Daoy (cell line): ENCODE measurements at regions not wholly inside any gene's neighbourhood (a gene's known extent, or its start where the extent isn't known, plus 50 kb on each side); places are given as distances from the start of the nearest gene placed in this dataset.

Source experiments
- DNase-seq: peaks from one replicate; pipeline ENCODE4 v3.0.0-alpha.2; 2015; ENCODE audit warnings: low read depth

DNA sequence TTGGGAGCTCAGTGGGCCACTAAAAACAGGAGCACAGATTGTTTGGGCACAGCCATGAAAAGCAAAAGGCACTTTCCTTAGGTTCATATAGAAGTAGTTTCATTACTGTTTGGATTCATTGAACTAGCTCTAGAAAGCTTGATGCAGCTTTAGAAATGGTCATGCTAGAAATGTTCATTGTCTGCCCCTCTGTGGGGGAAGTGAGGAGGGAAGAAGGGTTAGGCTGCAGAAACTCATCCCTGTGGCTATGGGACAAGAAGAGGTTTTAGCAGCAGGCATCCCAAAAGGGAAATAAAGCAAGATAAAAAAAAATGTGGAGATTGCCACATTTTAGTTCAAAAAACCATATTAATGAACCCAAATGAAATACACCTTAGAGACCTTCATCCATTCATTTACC, 359.6 kb upstream of the PTBP2 start:
- no peak for DNase-seq

DNA sequence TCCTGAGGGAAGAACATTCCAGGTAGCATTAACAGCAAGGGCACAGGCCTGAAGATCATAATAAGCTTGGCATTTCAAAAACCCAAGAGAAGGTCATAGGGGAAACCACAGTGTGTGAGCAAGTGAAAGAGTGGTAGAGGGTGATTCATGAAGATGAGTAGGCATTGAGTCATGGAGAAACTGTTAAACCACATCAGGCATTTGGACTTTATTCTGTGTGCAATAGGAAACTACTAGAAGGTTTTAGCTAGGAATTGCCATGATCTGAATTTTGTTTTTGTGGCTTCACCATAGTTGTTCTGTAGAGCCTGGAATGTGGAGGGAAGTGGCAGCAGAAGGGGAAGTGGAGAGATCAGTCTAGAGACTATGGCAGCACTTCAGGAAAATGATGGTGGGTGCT, 359.0 kb upstream of the PTBP2 start:
- DNase-seq = peak; percentile 97

DNA sequence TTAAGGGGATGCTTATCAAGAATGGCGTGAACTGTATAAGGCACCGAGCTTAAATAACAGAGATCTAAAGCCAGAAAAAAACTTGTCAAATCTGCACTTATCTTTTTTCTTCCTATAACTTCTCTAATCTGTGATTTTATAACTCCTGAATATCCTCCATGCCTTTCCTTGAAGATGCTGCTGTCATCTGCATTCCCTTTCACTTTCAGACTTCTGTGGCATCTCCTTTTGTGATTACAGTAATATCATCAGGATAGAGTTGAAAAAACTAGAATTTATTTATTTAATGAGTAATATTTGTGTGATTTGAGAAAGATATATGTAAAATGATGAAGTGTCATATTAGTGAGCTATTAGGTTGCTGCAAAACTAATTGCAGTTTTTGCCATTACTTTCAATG, 357.8 kb upstream of the PTBP2 start:
- DNase-seq = no peak

DNA sequence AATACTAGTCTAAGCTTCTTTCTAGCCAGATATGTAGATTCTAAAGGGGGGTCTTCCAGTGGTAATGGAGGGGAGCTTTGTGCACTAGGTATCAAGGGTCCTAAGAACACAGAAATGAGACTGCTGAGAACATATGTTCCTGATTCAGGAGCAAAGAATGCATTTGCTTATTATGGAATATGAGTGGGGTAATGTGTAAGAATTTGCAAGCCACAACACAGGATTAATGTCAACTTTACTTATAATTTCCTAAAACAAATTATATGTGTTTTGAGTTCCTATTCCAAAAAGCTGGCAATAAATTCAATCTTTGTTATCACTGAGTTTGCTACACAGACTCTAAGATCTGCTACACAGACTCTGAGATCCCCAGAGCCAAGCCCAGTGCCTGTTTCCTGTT, 357.0 kb upstream of the PTBP2 start:
- peak; percentile 36 for DNase-seq

DNA sequence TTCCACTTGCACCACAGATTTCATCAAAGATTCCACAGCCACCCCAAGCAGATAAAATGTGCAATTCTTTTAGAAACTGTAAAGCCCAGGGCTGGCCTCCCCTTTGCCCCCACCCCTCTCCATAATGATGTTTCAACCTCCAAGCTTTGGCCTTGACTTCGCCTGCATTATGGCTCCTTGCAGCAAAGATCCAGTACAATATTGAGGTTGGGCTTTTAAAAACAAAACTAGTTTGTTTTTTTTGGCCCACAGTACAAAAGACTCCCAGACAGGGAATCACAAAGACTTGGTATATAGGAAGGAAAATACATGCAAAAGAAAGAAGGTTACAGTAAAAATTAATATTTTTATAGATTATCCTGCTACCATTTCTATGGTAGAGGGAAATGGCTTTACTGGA, 356.5 kb upstream of the PTBP2 start:
- DNase-seq = no peak

DNA sequence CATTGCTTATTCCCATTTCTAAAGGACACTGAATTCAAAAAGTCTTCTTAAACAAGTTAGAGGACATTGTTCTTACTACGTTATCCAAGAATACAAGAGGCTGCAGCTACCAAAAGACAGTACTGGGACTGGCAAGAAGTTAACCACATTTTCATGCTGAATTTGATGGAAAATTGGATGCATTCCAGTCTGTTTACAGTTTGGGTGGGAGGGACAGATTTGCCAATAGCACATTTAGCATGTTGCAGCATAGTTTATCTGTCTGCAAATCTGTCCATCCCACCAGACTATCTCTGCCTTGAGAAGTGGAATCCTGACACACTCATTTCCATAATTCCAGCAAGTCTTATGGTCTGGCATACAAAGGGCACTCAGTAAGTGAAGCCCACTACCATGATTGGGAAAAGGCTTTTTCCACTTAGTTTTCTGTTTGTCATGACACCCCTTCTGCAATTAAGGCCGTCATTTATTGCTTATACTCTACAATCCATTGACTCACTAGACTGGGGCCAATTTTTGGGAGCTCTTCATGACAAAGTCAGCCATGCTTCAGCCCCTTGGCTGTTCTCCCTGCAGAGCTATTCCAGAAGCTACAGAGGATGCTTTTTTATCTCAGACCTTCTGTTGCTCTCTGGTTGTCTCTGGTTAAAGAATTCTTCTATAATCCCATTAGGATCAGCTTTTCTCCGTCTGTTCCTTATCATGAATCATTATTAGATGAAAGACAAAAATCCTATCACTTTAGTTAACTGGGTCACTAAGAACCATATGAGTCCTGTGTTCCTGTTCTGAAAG, 355.8 kb upstream of the PTBP2 start:
- peak; percentile 20 for DNase-seq

DNA sequence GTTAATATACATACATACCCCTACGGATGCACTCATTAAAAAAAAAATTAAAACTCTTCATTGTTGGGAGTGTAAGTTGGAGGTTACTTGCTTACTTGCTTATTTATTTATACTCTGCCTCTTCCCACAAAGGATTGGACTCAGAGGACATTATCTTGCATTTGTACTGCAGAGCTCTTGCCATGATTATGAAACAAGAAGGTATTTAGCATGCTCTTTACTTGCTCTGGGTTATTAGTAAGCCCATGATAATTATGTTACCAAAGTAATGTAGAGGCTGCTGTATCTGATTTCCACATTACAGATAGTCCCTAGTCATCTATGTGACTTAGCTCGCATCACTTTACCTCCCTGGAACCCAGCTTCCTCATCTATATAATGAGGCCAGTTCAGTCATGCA, 355.1 kb upstream of the PTBP2 start:
- no peak for DNase-seq

DNA sequence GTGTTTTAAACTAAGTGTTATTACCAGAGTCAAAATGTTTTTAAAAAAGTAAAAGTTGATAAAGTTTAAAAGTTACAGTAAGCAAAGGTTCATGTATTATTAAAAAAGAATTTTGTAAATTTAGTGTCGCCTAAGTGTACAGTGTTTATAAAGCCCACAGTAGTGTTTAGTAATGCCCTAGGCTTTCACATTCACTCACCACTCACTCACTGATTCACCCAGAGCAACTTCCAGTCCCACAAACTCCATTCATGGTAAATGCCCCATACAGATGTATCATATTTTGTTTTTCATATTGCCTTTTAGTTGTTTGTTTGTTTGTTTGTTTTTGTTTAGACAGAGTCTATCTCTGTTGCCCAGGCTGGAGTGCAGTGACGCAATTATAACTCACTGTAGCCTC, 353.8 kb upstream of the PTBP2 start:
- DNase-seq = no peak

DNA sequence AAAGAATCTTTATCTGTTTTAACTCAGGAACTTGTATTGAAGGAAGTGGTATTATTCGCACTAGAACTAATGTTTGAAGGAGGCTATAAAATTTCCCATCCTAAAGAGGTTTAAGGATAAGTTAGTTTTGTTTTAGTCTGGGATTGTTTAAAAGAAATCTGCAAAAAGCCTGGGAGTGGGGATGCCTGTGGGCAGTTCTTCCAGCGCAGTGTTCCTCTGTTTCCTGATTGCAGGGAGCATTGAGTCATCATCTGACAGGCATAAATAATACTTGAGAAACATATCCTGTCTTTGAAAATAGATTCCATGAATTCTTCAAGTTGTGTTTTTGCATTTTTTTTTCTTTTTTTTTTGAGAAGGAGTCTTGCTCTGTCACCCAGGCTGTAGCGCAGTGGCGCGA, 350.8 kb upstream of the PTBP2 start:
- DNase-seq = peak; percentile 75

DNA sequence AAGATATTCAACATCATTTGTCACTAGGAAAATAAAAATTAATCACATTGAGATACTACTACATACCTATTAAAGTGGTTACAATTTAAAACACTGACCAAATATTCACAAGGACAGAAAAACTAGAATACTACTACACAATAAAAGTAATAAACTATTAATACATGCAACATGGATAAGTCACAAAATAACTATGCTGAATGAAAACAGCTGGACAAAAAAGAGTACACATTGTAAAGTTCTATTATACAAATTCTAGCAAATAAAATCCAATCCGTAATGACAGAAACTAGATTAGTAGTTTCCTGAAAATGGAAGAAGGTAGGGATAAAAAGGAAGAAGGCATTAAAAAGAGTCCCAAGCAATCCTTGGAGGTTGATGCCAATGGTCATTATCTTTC, 348.7 kb upstream of the PTBP2 start:
- DNase-seq = no peak

DNA sequence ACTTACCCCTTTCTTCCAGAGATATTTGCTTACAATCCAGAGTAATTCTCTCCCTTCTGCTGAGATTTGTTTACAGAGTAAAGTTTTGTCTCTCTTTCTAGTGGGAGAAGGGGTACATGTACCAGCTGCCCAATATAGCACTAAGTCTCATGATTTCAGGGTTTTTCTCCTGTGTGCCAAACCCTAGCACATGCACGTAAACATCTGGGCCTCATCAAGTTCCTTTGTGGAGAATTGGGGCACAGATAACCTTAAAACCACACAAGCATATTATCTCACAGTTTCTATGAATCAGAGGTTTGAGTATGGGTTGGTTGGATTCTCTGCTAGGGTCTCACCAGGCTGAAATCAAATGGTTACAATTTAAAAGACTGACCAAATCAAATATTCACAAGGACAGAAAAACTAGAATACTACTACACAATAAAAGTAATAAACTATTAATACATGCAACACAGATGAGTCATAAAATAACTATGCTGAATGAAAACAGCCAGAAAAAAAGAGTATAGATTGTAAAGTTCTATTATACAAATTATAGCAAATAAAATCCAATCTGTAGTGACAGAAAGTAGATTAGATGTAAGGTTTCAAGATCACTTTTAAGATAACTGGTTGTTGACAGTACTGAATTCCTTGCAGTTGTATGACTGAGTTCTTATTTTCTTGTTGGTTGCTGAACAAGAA, 347.4 kb upstream of the PTBP2 start:
- DNase-seq = peak; percentile 62

DNA sequence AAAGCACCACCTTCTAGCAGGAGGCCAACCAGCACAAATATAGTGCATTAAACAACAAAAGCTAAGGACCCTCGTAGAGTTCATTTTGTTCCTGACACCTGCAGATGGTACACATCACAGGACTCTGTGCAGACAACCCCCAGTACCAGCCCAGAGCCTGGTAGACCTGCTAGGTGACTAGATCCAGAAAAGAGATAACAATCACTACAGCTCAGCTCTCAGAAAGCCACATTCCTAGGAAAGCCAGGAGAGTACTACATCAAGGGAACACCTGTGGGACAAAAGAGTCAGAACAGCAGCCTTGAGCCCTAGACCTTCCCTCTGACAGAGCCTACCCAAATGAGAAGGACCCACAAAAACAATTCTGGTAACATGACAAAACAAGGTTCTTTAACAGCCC, 344.7 kb upstream of the PTBP2 start:
- DNase-seq = no peak

DNA sequence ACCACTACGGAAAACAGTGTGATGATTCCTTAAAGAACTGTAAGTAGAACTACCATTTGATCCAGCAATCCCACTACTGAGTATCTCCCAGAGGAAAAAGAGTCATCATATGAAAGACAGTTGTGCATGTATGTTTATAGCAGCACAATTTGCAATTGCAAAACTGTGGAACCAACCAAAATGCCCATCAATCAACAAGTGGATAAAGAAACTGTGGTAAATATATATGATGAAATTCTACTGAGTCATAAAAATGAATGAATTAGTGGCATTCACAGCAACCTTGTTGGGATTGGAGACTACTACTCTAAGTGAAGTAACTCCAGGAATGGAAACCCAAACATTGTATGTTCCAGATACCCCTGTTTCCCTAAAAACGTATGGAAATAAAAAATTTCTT, 337.0 kb upstream of the PTBP2 start:
- no peak for DNase-seq

DNA sequence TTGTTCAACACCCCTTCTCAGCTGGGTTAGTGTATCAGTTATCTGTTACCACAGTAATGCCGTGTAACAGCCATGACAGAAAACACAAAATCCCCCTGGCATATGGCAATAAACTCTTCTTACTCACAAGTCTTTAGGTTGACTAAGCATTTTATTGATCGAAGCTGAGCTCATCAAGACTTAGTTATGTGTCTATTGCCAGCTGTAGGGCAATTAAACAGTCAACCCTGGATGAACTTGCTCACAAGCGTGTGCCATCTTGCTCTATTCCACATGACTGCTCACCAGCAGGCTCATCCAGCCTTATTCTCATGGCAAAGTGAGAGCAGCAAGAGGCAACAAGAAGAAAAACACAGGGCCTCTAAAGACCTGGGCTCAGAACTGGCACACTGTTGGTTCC, 333.8 kb upstream of the PTBP2 start:
- no peak for DNase-seq

DNA sequence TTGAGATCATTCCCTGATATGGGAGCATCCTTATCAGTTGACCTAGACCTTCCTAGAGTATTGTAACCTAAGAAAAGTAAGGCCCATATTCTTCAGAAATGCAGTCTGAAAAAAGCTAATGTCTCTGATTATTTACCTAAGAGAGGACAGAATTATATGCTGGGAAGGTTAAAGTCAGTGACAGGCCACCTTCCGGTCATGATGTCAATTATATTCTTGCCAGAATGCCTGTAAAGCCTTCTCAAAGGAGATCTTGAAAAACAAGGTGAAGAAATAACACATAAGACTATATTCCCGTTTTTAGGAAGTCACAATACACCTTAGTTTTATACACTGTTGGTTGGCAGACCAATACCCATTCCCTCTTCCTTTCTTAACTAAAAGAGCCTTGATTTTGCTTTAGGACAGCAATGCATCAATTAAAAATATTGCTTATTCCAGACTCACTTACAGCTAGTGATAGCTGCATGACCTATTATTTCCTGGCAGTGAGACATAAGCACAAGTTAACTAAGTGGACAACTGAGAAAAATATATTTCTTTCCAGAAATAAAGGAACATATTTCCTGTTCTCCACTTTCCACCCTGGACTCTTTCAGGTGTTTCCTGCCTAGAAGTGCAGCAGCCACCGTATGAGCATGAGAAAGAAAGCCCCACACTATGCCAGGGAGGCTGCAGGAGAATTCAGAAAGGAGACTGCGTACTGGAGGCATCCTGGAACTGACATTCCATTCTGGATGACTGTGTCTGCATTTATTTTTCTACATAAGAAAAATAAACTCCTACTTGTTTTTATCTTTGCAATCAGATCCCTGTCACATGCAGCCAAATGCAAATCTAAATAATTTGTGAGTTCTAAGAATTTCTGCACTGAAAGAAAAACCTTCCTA, 332.9 kb upstream of the PTBP2 start:
- DNase-seq = peak; percentile 54

DNA sequence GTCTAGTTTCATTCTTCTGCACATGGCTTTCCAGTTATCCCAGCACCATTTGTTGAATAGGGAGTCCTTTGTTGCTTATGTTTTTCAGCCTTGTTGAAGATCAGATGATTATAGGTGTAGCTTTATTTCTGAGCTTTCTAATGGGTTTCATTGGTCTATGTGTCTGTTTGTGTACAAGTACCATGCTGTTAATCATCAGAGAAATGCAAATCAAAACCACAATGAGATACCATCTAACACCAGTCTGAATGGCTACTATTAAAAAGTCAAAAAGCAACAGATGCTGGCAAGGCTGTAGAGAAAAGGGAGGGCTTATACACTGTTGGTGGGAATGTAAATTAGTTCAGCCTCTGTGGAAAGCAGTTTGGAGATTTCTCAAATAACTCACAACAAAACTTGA, 321.5 kb upstream of the PTBP2 start:
- DNase-seq = no peak

DNA sequence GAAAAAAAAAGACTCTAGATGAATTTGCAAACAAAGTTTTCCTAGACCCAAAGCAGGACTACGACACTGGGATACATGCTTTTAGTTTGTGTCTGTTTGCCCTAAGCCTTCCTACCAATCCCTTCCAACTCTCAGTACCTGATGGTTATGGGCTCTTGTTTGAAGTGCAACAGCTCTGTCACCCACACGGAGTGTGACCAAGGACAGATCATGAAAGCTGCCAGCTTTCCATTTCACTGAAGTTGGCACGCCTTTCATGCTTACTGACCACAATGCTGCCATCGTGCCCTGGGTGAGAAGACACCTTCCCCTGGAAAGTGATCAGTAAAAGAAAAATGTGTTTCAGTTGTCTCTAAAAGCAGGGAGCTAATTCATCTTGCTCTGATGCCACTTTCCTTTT, 312.5 kb upstream of the PTBP2 start:
- no peak for DNase-seq

DNA sequence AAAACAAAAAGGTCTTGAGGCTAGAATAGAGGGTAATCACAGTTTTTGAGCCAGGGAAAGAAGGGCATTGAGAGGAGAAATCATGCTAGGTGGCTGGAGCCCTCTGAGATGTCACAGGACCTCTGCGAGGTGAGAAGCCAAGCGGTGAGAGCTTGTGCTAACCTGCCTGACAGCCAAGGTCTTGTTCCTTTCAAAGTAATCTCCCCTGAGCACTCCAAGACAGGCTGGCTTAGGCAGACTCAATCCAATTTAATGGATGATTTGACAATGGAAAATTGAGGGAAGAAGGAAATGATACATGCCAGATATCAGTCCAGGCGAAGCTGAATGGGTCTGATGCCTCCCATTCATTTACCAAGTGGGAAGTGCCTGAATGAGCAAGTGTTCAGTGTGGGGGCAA, 311.9 kb upstream of the PTBP2 start:
- no peak for DNase-seq

DNA sequence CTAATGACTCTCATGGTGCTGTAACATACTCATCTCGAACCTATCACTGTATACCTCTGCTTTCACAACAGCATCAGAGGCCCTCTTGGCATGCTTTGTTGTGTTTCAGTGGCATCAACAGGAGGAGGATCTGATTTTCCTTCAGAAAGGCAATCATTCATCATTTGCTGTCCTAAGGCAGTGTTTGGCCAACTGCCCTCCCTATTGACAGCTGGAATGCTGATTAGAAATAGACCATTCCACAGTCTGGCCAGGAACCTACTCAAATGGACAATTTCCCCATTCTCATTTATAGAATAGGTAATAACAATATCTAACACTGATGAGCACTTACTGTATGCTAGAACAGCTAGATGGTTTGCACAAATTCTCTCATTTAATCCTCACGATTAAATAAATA, 310.6 kb upstream of the PTBP2 start:
- no peak for DNase-seq

DNA sequence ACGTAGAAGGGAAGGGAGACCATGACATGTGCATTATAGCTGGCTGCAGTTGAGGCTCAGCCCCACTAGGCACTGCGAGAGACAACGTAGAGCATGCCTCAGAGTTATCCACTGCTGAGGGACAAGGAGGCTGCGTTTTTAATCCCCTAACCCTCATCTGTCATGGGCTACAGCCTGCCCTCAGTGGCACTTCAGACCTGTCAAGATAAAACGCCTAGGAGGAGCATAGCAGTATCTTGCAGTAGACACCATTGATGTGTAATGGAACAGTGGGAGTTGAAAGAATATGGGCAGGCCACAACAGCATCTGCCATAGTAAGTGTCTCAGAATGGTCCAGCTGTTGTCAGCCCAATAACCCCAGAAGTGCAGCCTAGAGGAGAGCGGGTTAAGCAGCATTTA, 307.0 kb upstream of the PTBP2 start:
- no peak for DNase-seq

DNA sequence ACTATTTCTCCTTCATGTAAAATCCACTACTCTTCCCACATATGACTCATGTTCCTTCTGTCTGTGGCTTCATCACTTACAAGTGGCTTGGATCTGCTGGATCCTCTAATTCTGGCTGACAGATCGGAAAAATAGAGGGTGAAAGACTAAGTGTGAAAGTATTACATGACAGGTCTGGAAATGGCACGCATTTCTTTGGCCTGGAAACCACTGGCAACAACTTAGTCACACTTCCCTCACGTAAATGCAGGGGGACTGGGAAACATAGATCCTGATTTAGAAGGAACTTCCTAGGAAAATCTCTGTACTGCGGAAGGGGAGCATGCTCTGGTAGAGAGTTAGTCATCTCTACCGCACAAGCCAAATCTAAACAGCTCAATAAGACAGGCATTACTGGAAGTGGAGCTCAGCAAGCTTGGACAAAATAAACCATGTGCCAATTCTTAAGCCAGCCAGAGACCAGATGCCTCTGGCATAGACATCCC, 305.4 kb upstream of the PTBP2 start:
- peak; percentile 98 for DNase-seq

DNA sequence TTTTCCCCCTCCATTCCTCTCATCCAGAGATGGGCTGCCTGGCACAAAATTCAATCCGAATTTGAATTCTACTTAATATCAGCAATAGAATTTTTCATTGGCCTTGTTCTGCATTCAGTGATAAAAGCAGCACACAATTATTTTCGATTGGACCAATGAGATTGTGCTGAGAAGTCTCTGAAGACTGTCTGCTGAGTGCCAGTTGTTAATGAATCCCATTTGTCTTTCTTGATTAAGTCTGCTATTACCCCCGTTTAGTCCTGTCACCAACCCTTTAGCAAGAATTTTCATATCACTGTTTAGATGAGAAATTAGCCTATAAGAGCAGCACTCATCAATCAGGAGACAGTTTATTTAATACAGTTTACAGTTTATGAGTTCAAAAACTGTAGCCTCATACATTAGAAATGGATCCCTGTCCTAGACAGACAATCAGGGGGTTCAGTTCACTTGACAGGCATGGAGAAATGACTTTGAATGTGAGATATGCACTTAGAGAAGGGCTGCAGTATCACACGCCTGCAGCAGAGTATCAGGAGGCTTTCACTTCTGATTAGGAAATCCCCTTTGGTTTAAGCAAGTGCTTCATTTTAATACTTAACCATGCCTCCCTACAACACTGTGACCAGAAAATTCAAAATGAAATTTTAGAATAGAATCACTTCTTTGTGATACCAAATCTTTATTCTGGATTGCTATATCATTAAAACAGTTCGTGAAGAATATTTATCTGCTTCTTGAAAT, 304.7 kb upstream of the PTBP2 start:
- DNase-seq = peak; percentile 26
